ENCODE measurements at regions not wholly inside any gene's neighbourhood (a gene's known extent, or its start where the extent isn't known, plus 50 kb on each side); places are given as distances from the start of the nearest gene placed in this dataset.

DNA sequence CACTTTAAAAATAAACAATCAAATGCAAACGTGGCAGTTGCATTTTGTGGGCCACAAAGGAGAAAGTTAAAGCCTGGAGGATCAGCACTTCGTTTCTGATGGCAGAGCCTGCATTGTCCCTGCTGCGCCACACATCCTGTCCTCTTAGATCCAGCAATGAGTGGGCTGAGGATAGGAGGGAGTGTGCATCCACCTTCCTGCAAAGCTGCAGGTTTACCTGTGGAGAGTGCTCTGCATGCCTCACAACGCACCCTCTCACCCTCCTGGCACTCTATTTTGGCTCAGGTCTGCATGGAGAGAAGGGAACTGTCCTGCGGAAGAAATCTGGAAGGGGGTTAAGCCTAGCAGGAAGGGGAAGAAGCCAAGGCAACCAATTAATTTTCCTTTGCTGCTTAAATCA, 212.2 kb upstream of the SLC24A2 start:
- no peak overlapping the region for H3K9ac ChIP-seq (ENCODE audit: insufficient read length)
- no peak for DNase-seq (ENCODE audit: low read depth, low spot score)
- H3K36me3 ChIP-seq (ENCODE audit: insufficient read depth, low read length): no peaks in the 10 kb centered on the region
- no peaks in the 10 kb centered on the region for H3K9me3 ChIP-seq (ENCODE audit: low read depth, low read length)
- TF ChIP-seq POLR2AphosphoS5 (IDR thresholded peaks at IDR 0.05; ENCODE audit: borderline replicate concordance, low read depth, low read length) (no peak), FOXP2 (optimal IDR thresholded peaks at IDR 0.05; ENCODE audit: control extremely low read depth, extremely low read length, insufficient read depth) (no peak)
- no peak overlapping the region for H3K4me3 ChIP-seq
- H3K27ac ChIP-seq: no peak overlapping the region

DNA sequence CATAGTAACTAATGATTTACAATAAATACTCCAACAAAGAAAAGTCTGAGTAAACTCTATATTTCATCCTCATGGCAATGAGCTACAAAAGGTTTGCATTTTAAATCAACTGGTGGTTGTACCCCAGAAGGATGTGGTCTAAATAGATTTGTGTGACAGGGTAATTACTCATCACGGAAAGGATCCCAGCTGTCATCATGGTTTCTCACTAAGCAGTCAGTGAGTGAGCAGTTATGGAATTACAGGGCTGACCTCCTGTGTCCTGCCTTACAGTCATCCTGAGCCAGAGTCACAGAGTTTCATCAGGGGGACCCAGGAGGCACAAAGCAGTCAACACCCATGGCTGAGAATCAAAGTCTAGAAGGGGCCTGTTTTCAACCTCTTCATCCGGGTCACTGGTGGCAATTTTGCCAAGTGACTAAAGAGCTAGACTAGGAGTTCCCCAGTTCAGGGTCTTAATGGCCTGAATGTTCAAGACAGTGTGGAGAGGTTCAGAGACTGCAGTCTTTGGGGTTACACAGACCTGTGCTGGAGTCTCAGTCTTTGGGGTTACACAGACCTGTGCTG, 210.7 kb upstream of the SLC24A2 start:
- H3K9ac ChIP-seq (ENCODE audit: insufficient read length): no peak overlapping the region

DNA sequence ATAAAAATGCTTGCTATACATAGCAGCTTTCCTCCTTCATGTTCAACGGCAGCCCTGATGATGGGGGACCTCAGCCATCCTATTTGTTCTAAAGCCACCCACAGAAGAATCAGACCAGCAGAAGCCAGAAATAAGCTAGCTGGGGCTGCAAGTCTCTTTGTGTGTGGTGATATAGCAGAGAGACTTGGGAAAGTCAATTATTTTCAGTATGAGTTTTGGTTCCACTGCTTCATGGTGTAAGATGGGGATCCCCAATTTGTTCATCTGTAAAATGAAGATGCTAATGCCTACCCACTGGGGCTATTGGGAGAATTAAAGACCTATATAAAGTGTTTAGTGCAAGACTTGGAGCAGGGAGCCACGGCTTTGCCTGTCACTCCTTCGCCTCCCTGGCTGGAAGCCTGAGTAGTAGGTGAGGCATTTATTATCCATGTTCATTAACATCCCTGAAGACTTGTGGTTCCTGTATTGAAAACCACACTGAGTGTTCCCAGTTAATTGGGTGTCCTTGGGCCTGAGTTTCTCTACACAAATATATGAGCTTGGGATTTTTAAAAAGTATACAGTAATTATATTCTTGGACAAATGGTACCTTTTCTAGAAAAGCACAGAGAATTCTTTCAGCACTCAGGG, 210.1 kb upstream of the SLC24A2 start:
- H3K36me3 ChIP-seq (ENCODE audit: insufficient read depth, low read length): no peaks in the 10 kb centered on the region
- no peak overlapping the region for H3K9ac ChIP-seq (ENCODE audit: insufficient read length)
- no peak overlapping the region for H3K4me3 ChIP-seq
- no peaks in the 10 kb centered on the region for H3K9me3 ChIP-seq (ENCODE audit: low read depth, low read length)
- TF ChIP-seq FOXP2 (optimal IDR thresholded peaks at IDR 0.05; ENCODE audit: control extremely low read depth, extremely low read length, insufficient read depth) (no peak), POLR2AphosphoS5 (IDR thresholded peaks at IDR 0.05; ENCODE audit: borderline replicate concordance, low read depth, low read length) (no peak), EZH2 (IDR thresholded peaks at IDR 0.05) (no peak)
- no peak overlapping the region for H3K27ac ChIP-seq
- DNase-seq (ENCODE audit: low read depth, low spot score): no peak

More for the DNA sequence above, 210.7 kb upstream of the SLC24A2 start:
- Histone ChIP-seq H3K36me3 (ENCODE audit: insufficient read depth, low read length) (no peaks in the 10 kb centered on the region), H3K9me3 (ENCODE audit: low read depth, low read length) (no peaks in the 10 kb centered on the region), H3K4me3 (no peak overlapping the region), H3K27ac (no peak overlapping the region)
- no peak for DNase-seq (ENCODE audit: low read depth, low spot score)
- TF ChIP-seq FOXP2 (optimal IDR thresholded peaks at IDR 0.05; ENCODE audit: control extremely low read depth, extremely low read length, insufficient read depth) (no peak), POLR2AphosphoS5 (IDR thresholded peaks at IDR 0.05; ENCODE audit: borderline replicate concordance, low read depth, low read length) (no peak), EZH2 (IDR thresholded peaks at IDR 0.05) (no peak)

DNA sequence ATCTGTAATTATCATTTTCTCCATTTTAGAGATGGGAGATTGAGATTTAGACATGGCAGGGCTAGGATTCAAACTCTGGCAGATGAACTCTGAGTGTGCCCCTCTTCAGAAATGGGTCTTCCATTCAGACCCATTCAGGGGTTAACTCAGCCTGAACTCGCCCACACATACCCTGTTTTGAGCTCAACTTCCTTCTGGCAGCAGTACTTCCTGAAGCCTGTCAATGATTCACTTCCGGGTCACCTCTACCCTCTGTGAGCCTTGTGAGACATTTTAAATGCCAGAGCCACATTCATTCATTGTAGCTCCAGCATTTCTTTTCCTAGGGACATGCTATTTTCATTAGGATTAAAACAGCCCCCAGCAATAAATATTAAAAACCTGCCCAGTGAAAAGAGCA, 209.3 kb upstream of the SLC24A2 start:
- Histone ChIP-seq H3K27ac (no peak overlapping the region), H3K36me3 (ENCODE audit: insufficient read depth, low read length) (no peaks in the 10 kb centered on the region), H3K4me3 (no peak overlapping the region), H3K9me3 (ENCODE audit: low read depth, low read length) (no peaks in the 10 kb centered on the region), H3K9ac (ENCODE audit: insufficient read length) (no peak overlapping the region)
- no peak for TF ChIP-seq POLR2AphosphoS5 (IDR thresholded peaks at IDR 0.05; ENCODE audit: borderline replicate concordance, low read depth, low read length)
- no peak for TF ChIP-seq EZH2 (IDR thresholded peaks at IDR 0.05)
- no peak for TF ChIP-seq FOXP2 (optimal IDR thresholded peaks at IDR 0.05; ENCODE audit: control extremely low read depth, extremely low read length, insufficient read depth)
- no peak for DNase-seq (ENCODE audit: low read depth, low spot score)

DNA sequence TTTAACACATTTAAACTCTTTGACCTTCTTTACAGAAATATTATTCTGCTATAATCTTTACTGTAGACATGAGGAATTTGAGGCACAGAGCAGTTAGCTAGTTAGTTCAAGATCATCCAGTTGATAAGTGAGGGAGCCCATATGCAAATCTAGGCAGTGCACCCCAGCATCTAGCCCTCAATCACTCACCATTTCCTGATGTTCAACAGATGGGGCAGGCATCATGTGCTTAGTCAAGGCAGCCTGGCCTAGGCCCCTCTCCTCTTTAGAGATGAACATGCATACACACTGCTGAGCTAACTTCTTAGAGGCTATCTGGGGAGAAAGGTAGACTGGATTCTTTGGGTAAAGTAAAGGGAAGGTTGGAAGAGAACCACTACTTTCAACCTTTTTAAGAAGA, 206.8 kb upstream of the SLC24A2 start:
- Histone ChIP-seq H3K9ac (ENCODE audit: insufficient read length) (no peak overlapping the region), H3K27ac (no peak overlapping the region), H3K9me3 (ENCODE audit: low read depth, low read length) (no peaks in the 10 kb centered on the region), H3K36me3 (ENCODE audit: insufficient read depth, low read length) (no peaks in the 10 kb centered on the region), H3K4me3 (no peak overlapping the region)
- TF ChIP-seq FOXP2 (optimal IDR thresholded peaks at IDR 0.05; ENCODE audit: control extremely low read depth, extremely low read length, insufficient read depth): no peak
- TF ChIP-seq POLR2AphosphoS5 (IDR thresholded peaks at IDR 0.05; ENCODE audit: borderline replicate concordance, low read depth, low read length): no peak
- TF ChIP-seq EZH2 (IDR thresholded peaks at IDR 0.05): no peak
- DNase-seq (ENCODE audit: low read depth, low spot score): no peak

DNA sequence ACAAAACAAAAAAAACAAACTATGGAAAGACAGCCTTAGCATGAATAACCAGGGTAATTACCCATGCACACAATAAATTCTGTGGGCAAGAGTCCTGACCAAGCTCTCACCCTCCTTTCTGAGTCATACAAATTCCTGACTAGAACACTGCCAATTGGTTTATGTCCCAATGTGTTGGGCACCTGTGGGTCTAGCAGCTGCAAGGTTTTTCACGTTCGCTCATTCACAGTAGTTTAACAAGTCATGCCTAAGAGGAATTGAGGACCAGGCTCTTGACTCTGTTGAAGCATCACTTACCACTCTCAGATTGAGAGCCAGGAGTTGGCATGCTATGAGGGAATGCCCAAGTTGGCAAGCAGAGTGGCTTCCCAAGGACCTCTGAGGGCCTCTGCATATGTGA, 205.5 kb upstream of the SLC24A2 start:
- no peak for DNase-seq (ENCODE audit: low read depth, low spot score)
- H3K4me3 ChIP-seq: no peak overlapping the region
- H3K27ac ChIP-seq: no peak overlapping the region
- TF ChIP-seq EZH2 (IDR thresholded peaks at IDR 0.05) (no peak), FOXP2 (optimal IDR thresholded peaks at IDR 0.05; ENCODE audit: control extremely low read depth, extremely low read length, insufficient read depth) (no peak)
- H3K9me3 ChIP-seq (ENCODE audit: low read depth, low read length): no peaks in the 10 kb centered on the region
- H3K36me3 ChIP-seq (ENCODE audit: insufficient read depth, low read length): no peaks in the 10 kb centered on the region
- H3K9ac ChIP-seq (ENCODE audit: insufficient read length): no peak overlapping the region

DNA sequence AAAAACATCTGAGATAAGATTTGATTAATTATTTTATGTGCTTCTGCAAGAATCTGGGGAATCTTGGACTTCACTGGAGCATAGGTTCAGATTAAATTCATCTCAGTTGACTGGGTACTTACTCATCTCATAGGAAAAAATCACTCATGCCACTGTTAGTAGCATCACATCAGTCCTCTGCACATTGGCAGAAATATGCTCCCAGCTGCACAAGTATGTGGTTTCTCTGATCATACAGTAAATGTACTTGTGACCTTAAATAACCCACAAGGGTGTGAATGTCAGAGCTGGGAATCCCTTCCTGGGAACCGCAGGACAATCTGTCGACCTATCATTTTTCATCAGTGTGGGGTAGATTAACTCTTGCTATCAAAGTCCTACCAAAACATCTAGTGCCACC, 203.7 kb upstream of the SLC24A2 start:
- DNase-seq (ENCODE audit: low read depth, low spot score): no peak
- no peaks in the 10 kb centered on the region for H3K36me3 ChIP-seq (ENCODE audit: insufficient read depth, low read length)
- no peak overlapping the region for H3K27ac ChIP-seq
- TF ChIP-seq POLR2AphosphoS5 (IDR thresholded peaks at IDR 0.05; ENCODE audit: borderline replicate concordance, low read depth, low read length): no peak
- TF ChIP-seq FOXP2 (optimal IDR thresholded peaks at IDR 0.05; ENCODE audit: control extremely low read depth, extremely low read length, insufficient read depth): no peak
- TF ChIP-seq EZH2 (IDR thresholded peaks at IDR 0.05): no peak
- H3K9me3 ChIP-seq (ENCODE audit: low read depth, low read length): no peaks in the 10 kb centered on the region
- H3K4me3 ChIP-seq: no peak overlapping the region
- no peak overlapping the region for H3K9ac ChIP-seq (ENCODE audit: insufficient read length)

DNA sequence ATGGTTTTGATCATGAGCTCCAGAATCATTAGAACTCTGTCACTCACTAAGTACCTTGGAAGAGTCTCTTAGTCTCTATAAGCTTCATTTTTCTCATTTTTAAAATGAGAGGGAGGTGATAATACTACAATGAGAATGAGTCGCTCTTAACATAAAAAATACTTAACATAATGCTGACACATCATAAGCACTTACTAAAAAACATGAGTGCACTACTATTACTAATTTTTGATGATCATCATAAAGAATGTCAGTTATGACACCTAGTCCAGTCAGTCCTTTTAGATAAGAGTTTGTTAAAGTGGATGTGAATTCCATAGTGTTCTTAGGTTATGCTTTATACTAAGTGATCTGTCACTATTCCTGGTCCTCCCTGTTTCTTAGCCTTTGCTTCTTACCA, 200.4 kb upstream of the SLC24A2 start:
- Histone ChIP-seq H3K9ac (ENCODE audit: insufficient read length) (no peak overlapping the region), H3K36me3 (ENCODE audit: insufficient read depth, low read length) (no peaks in the 10 kb centered on the region), H3K4me3 (no peak overlapping the region), H3K9me3 (ENCODE audit: low read depth, low read length) (no peaks in the 10 kb centered on the region), H3K27ac (no peak overlapping the region)
- no peak for TF ChIP-seq EZH2 (IDR thresholded peaks at IDR 0.05)
- no peak for DNase-seq (ENCODE audit: low read depth, low spot score)

DNA sequence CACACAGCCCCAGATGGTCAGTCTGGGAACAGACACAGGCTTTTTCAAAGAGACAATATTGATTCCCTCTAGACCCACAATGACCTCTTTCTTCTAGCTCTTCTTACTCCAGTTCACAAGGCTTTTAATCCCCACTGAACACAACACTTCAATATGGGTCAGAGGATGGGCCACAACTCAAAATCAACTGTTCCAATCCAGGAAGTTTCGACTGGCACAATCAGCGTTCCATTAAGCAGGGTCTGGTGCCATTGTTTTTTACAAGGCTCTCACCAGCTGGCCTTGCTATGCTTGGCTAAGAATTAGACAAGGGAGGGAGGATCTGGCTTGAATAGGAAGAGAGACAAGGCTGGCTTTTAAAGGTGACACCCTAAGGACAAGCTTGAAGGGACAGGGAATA, 199.4 kb upstream of the SLC24A2 start:
- no peak overlapping the region for H3K27ac ChIP-seq

More for the DNA sequence above, 199.4 kb upstream of the SLC24A2 start:
- no peak overlapping the region for H3K4me3 ChIP-seq
- no peak for DNase-seq (ENCODE audit: low read depth, low spot score)
- H3K36me3 ChIP-seq (ENCODE audit: insufficient read depth, low read length): no peaks in the 10 kb centered on the region
- no peaks in the 10 kb centered on the region for H3K9me3 ChIP-seq (ENCODE audit: low read depth, low read length)
- no peak for TF ChIP-seq POLR2AphosphoS5 (IDR thresholded peaks at IDR 0.05; ENCODE audit: borderline replicate concordance, low read depth, low read length)
- TF ChIP-seq FOXP2 (optimal IDR thresholded peaks at IDR 0.05; ENCODE audit: control extremely low read depth, extremely low read length, insufficient read depth): no peak
- TF ChIP-seq EZH2 (IDR thresholded peaks at IDR 0.05): no peak
- H3K9ac ChIP-seq (ENCODE audit: insufficient read length): no peak overlapping the region
